ENCODE measurements at regions not wholly inside any gene's neighbourhood (a gene's known extent, or its start where the extent isn't known, plus 50 kb on each side); places are given as distances from the start of the nearest gene placed in this dataset.
"Not testable (repeated sequence)": the region's sequence is repeated elsewhere in the genome, so short reads cannot be mapped to it uniquely, and the experiment has no call there.

- Mint-ChIP-seq H3K36me3 (ENCODE audit: insufficient read depth, unreplicated experiment) (no peaks in the 10 kb centered on the region), H3K27ac (ENCODE audit: unreplicated experiment) (no peak overlapping the region), H3K4me1 (ENCODE audit: low read depth, unreplicated experiment) (no peaks in the 10 kb centered on the region), H3K4me3 (ENCODE audit: low read depth, unreplicated experiment) (no peak overlapping the region), H3K9me3 (ENCODE audit: low read depth, unreplicated experiment) (peaks cover 2% of the 10 kb centered on the region), H3K27me3 (ENCODE audit: unreplicated experiment) (no peaks in the 10 kb centered on the region)
- no peak for DNase-seq
- intact Hi-C loops (cut with micrococcal nuclease; ENCODE audit: unreplicated experiment), result no loop called here
- TF ChIP-seq CTCF (IDR thresholded peaks at IDR 0.05; ENCODE audit: unreplicated experiment), result no peak
- BruUV-seq (replicated peaks), result no TSS peak
- CTCF ChIA-PET, result no interaction called here
Observed at GRCh38 chr5:50898966-50899365, 232.5 kb downstream of the PARP8 start.

DNA sequence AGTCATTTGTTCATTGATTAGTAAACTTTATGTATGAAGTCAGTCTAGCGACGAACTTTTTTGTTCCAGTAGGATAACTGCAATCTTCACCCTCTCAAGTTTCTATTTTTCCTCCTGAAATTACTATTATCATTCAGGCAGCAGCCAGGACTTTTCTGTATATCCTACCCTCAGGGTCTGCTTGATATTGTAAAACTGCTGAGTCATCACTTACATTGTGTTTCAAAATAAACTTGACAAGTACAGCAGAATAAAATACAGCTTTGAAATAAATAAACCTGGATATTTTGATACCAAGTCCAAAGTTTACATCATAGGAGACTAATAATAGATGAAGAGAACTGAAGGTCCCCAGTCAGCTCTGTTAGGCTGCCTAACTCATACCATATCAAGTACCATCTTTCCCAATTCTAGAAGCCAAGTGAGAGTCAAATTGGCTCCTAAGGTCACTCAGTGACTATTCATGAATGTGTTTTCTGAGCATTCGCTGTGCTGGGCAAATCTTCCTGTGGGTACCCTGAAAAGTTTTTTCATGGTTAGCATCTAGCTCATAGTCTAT lies 234.6 kb downstream of the PARP8 start:
- Mint-ChIP-seq H3K4me3 (ENCODE audit: low read depth, unreplicated experiment) (no peak overlapping the region), H3K36me3 (ENCODE audit: insufficient read depth, unreplicated experiment) (no peaks in the 10 kb centered on the region), H3K27me3 (ENCODE audit: unreplicated experiment) (no peaks in the 10 kb centered on the region), H3K4me1 (ENCODE audit: low read depth, unreplicated experiment) (no peaks in the 10 kb centered on the region), H3K9me3 (ENCODE audit: low read depth, unreplicated experiment) (peaks cover 2% of the 10 kb centered on the region), H3K27ac (ENCODE audit: unreplicated experiment) (no peak overlapping the region)
- CTCF ChIA-PET, result no interaction called here
- no peak for TF ChIP-seq CTCF (IDR thresholded peaks at IDR 0.05; ENCODE audit: unreplicated experiment)
- DNase-seq, result no peak
- no TSS peak for BruUV-seq (replicated peaks)
- intact Hi-C loops (cut with micrococcal nuclease; ENCODE audit: unreplicated experiment), result no loop called here

GRCh38 chr5:50903651-50904050 lies 237.2 kb downstream of the PARP8 start:
- H3K27ac Mint-ChIP-seq (ENCODE audit: unreplicated experiment), result no peak overlapping the region
- no peaks in the 10 kb centered on the region for H3K36me3 Mint-ChIP-seq (ENCODE audit: insufficient read depth, unreplicated experiment)
- DNase-seq, result no peak
- H3K4me3 Mint-ChIP-seq (ENCODE audit: low read depth, unreplicated experiment), result no peak overlapping the region
- no peaks in the 10 kb centered on the region for H3K27me3 Mint-ChIP-seq (ENCODE audit: unreplicated experiment)
- CTCF ChIA-PET, result no interaction called here
- intact Hi-C loops (cut with micrococcal nuclease; ENCODE audit: unreplicated experiment), result no loop called here
- TF ChIP-seq CTCF (IDR thresholded peaks at IDR 0.05; ENCODE audit: unreplicated experiment), result no peak
- no TSS peak for BruUV-seq (replicated peaks)
- H3K9me3 Mint-ChIP-seq (ENCODE audit: low read depth, unreplicated experiment), result peaks cover 2% of the 10 kb centered on the region
- H3K4me1 Mint-ChIP-seq (ENCODE audit: low read depth, unreplicated experiment), result no peaks in the 10 kb centered on the region

- no peak for DNase-seq
- no peak overlapping the region for H3K27ac Mint-ChIP-seq (ENCODE audit: unreplicated experiment)
- CTCF ChIA-PET, result no interaction called here
Observed at GRCh38 chr5:50905996-50906570, 239.6 kb downstream of the PARP8 start.

GRCh38 chr5:50920160-50920559 lies 253.7 kb downstream of the PARP8 start:
- not testable (repeated sequence) for BruUV-seq (replicated peaks)

More at GRCh38 chr5:50905996-50906570, 239.6 kb downstream of the PARP8 start:
- Mint-ChIP-seq H3K4me1 (ENCODE audit: low read depth, unreplicated experiment) (no peaks in the 10 kb centered on the region), H3K36me3 (ENCODE audit: insufficient read depth, unreplicated experiment) (no peaks in the 10 kb centered on the region), H3K27me3 (ENCODE audit: unreplicated experiment) (no peaks in the 10 kb centered on the region), H3K4me3 (ENCODE audit: low read depth, unreplicated experiment) (no peak overlapping the region), H3K9me3 (ENCODE audit: low read depth, unreplicated experiment) (no peaks in the 10 kb centered on the region)
- TF ChIP-seq CTCF (IDR thresholded peaks at IDR 0.05; ENCODE audit: unreplicated experiment), result no peak
- no TSS peak for BruUV-seq (replicated peaks)
- intact Hi-C loops (cut with micrococcal nuclease; ENCODE audit: unreplicated experiment), result no loop called here

More at GRCh38 chr5:50920160-50920559, 253.7 kb downstream of the PARP8 start:
- intact Hi-C loops (cut with micrococcal nuclease; ENCODE audit: unreplicated experiment); H3K27me3 Mint-ChIP-seq (ENCODE audit: unreplicated experiment); H3K4me1 Mint-ChIP-seq (ENCODE audit: low read depth, unreplicated experiment); H3K36me3 Mint-ChIP-seq (ENCODE audit: insufficient read depth, unreplicated experiment); CTCF ChIA-PET; H3K27ac Mint-ChIP-seq (ENCODE audit: unreplicated experiment); H3K9me3 Mint-ChIP-seq (ENCODE audit: low read depth, unreplicated experiment); H3K4me3 Mint-ChIP-seq (ENCODE audit: low read depth, unreplicated experiment); DNase-seq: not testable (repeated sequence)

Data from Calu3 (cell line).